HepG2 (cell line): ENCODE measurements at regions not wholly inside any gene's neighbourhood (a gene's known extent, or its start where the extent isn't known, plus 50 kb on each side); places are given as distances from the start of the nearest gene placed in this dataset.

Source experiments
- ATAC-seq: fragments of 200-7000 bp; cut with Tn5 transposase; 3 replicates; pipeline ENCODE4 v1.9.1; 2020; ENCODE audit warnings: mild to moderate bottlenecking, moderate library complexity
- BruUV-seq: library from RNA; stranded (reverse); fragments of 400-500 nt; replicated peaks from 2 replicates; lab custom pipeline; 2021; lab: Mats Ljungman, UMichigan
- CTCF ChIA-PET: fragments of 300-600 bp; formaldehyde crosslinking; extraction: SDS; loops from one replicate; lab custom pipeline; 2021; ENCODE audit warnings: low total read pairs, inconsistent platforms, low intra/inter-chr PET ratio; lab: Yijun Ruan, JAX
- POLR2A ChIA-PET: fragments of 350-600 bp; sonication (Branson Sonifier 250); formaldehyde crosslinking; loops from one replicate; lab custom pipeline; 2020; ENCODE audit warnings: antibody characterized with exemption, inconsistent platforms; lab: Yijun Ruan, JAX
- DNase-seq: peaks from one replicate; pipeline ENCODE4 v3.0.0-alpha.2; 2015; ENCODE audit warnings: low spot score
- FAIRE-seq: peaks from 3 replicates; lab custom pipeline; 2011; peaks lifted over from hg19 to GRCh38; lab: Jason Lieb, UNC
- H2AFZ ChIP-seq: one replicate; pipeline ENCODE4 v1.6.1; 2011; ENCODE audit warnings: low read length, inconsistent platforms
- H3K27ac ChIP-seq: fragments of 300-600 bp; 3 replicates; pipeline ENCODE4 v1.8.0; 2011; ENCODE audit warnings: mixed run types, mild to moderate bottlenecking, mixed read lengths, low read length, inconsistent platforms; ENCODE audit not compliant: insufficient read depth; ENCODE audit errors: extremely low read length
- H3K27me3 ChIP-seq, 2 experiments: fragments of 200-600 bp in 1 of 2; 2 replicates in 1 of 2; 3 replicates in 1 of 2; pipeline versions ENCODE4 v1.6.0 to v1.8.0; 2011; ENCODE audit warnings: low read length in 2 of 2, mild to moderate bottlenecking in 2 of 2, moderate library complexity in 2 of 2, inconsistent platforms in 1 of 2; ENCODE audit not compliant: insufficient read depth in 2 of 2, control insufficient read depth in 1 of 2
- H3K36me3 ChIP-seq, 2 experiments: fragments of 200-600 bp in 1 of 2; replicated peaks in 1 of 2; 2 replicates in 1 of 2; 3 replicates in 1 of 2; pipeline versions ENCODE4 v1.5.1 to v1.8.0; 2011; ENCODE audit warnings: low read length in 2 of 2, inconsistent platforms in 1 of 2; ENCODE audit not compliant: insufficient read depth in 2 of 2, control insufficient read depth in 1 of 2
- H3K4me1 ChIP-seq: 2 replicates; pipeline ENCODE4 v1.5.1; 2012; ENCODE audit warnings: low read length, inconsistent platforms; ENCODE audit not compliant: insufficient read depth
- H3K4me2 ChIP-seq: 2 replicates; pipeline ENCODE4 v1.6.0; 2011; ENCODE audit warnings: low read depth, low read length, inconsistent platforms
- H3K4me3 ChIP-seq, 3 experiments: fragments of 200-600 bp in 1 of 3; sonication (generic), shearing (Covaris generic) in 1 of 3; replicated peaks in 1 of 3; 2 replicates each; pipeline ENCODE4 v1.5.1; 2011 to 2016; ENCODE audit warnings: low read length in 3 of 3, inconsistent platforms in 2 of 3, low read depth in 2 of 3, mild to moderate bottlenecking in 2 of 3, control low read depth in 1 of 3, mixed read lengths in 1 of 3; ENCODE audit not compliant: insufficient read depth in 1 of 3
- H3K79me2 ChIP-seq: one replicate; pipeline ENCODE4 v1.6.1; 2011; ENCODE audit warnings: low read length, inconsistent platforms; ENCODE audit not compliant: insufficient read depth
- H3K9ac ChIP-seq: 2 replicates; pipeline ENCODE4 v1.6.0; 2011; ENCODE audit warnings: mild to moderate bottlenecking, low read depth, low read length, inconsistent platforms; ENCODE audit not compliant: insufficient read depth
- H3K9me3 ChIP-seq: 2 replicates; pipeline ENCODE4 v1.5.1; 2012; ENCODE audit warnings: mild to moderate bottlenecking, low read length
- H4K20me1 ChIP-seq: 2 replicates; pipeline ENCODE4 v1.6.0; 2011; ENCODE audit warnings: inconsistent platforms, mild to moderate bottlenecking, low read length, moderate library complexity; ENCODE audit not compliant: insufficient read depth
- FIP1L1 ChIP-seq: fragments of 200-400 bp; formaldehyde crosslinking; IDR thresholded peaks from 2 replicates; pipeline ENCODE4 v1.6.1; 2018; ENCODE audit warnings: low read depth, mild to moderate bottlenecking, low read length, moderate library complexity, borderline replicate concordance; ENCODE audit not compliant: insufficient read depth
- HDAC2 ChIP-seq: sonication (generic); formaldehyde crosslinking; IDR thresholded peaks from 2 replicates; pipeline ENCODE4 v1.4.0; 2020; ENCODE audit warnings: missing genetic modification reagents
- MAFF ChIP-seq: IDR thresholded peaks from 2 replicates; pipeline ENCODE4 v1.6.1; 2011; ENCODE audit warnings: low read depth, low read length, improper control_type of control experiment
- MAFK ChIP-seq, 2 experiments: IDR thresholded peaks in 1 of 2; conservative IDR thresholded peaks in 1 of 2; 2 replicates each; pipeline ENCODE4 v1.6.1; 2011; ENCODE audit warnings: improper control_type of control experiment in 2 of 2, low read length in 2 of 2
- NFE2L2 ChIP-seq: fragments of 150-350 bp; IDR thresholded peaks from 2 replicates; pipeline ENCODE4 v1.6.1; 2014; ENCODE audit warnings: low read length
- NKX3-1 ChIP-seq: sonication (generic); formaldehyde crosslinking; IDR thresholded peaks from 2 replicates; pipeline ENCODE4 v1.5.0; 2020; ENCODE audit warnings: missing genetic modification reagents
- TSC22D2 ChIP-seq: sonication (generic); formaldehyde crosslinking; IDR thresholded peaks from 2 replicates; pipeline ENCODE4 v1.5.1; 2020; ENCODE audit warnings: missing genetic modification reagents, mild to moderate bottlenecking, borderline replicate concordance
- ZNF367 ChIP-seq: sonication (generic); formaldehyde crosslinking; IDR thresholded peaks from 2 replicates; pipeline ENCODE4 v1.4.0; 2020; ENCODE audit warnings: missing genetic modification reagents, borderline replicate concordance
- ZNF614 ChIP-seq: IDR thresholded peaks from 2 replicates; pipeline ENCODE4 v1.6.1; 2018; ENCODE audit warnings: missing biosample characterization, missing genetic modification reagents, inconsistent platforms, borderline replicate concordance
- ZNF703 ChIP-seq: sonication (generic); formaldehyde crosslinking; IDR thresholded peaks from 2 replicates; pipeline ENCODE4 v1.5.1; 2020; ENCODE audit warnings: missing genetic modification reagents, mild to moderate bottlenecking, moderate library complexity, borderline replicate concordance
- ZSCAN20 ChIP-seq: sonication (generic); formaldehyde crosslinking; IDR thresholded peaks from 2 replicates; pipeline ENCODE4 v1.4.0; 2020; ENCODE audit warnings: missing genetic modification reagents, mild to moderate bottlenecking, borderline replicate concordance
- in situ Hi-C: cut with HindIII; loops from 2 replicates; pipeline ENCODE4 v1.10.0; 2017; ENCODE audit warnings: low pct_unique_long_range_greater_than_20kb; ENCODE audit not compliant: extremely low pct_ligation_motif_present
- intact Hi-C: fragments of 100-400 bp; cut with micrococcal nuclease; formaldehyde crosslinking; loops from one replicate; pipeline ENCODE4 v1.10.0; 2022; ENCODE audit not compliant: unreplicated experiment
- TF ChIP-seq, protein P1 (sequence below): sonication (generic); formaldehyde crosslinking; IDR thresholded peaks from 2 replicates; pipeline ENCODE4 v1.4.0; 2020; ENCODE audit warnings: missing genetic modification reagents, mild to moderate bottlenecking, borderline replicate concordance
- TF ChIP-seq, protein P2 (sequence below): sonication (generic); formaldehyde crosslinking; IDR thresholded peaks from 2 replicates; pipeline ENCODE4 v1.9.0; 2021; ENCODE audit warnings: missing genetic modification reagents, mild to moderate bottlenecking, borderline replicate concordance
- TF ChIP-seq, protein P3 (sequence below): sonication (generic); formaldehyde crosslinking; IDR thresholded peaks from 2 replicates; pipeline ENCODE4 v1.4.0; 2020; ENCODE audit warnings: missing genetic modification reagents, borderline replicate concordance
- TF ChIP-seq, protein P4 (sequence below): sonication (generic); formaldehyde crosslinking; IDR thresholded peaks from 2 replicates; pipeline ENCODE4 v1.5.0; 2020; ENCODE audit warnings: mild to moderate bottlenecking, low read depth, missing genetic modification reagents, borderline replicate concordance
- TF ChIP-seq, protein P5 (sequence below): sonication (generic); formaldehyde crosslinking; conservative IDR thresholded peaks from 2 replicates; pipeline ENCODE4 v1.4.0; 2020; ENCODE audit warnings: missing genetic modification reagents

DNA sequence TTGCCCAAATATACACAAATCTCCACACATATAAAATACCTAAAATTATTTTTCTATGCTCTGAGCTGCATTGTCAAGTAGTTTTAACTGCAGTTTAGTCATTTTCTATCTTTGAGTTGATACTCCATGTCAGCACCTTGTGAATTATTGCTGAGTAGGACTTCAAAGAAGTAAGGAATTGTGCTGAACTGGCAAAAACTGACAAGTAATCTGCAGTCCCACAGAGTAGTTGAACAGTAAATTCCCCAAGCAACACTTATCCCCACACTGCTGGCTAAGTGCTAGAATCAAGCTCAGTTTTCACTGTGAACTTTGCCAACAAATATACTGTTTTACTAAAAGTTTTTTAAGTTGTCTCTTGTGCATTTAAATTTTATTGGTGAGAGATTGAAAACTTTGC lies 141.8 kb upstream of the ST6GAL2 start:
- H3K27ac ChIP-seq, result no peak overlapping the region
- ChIA-PET CTCF (no interaction called here), POLR2A (no interaction called here)
- no peaks in the 10 kb centered on the region for H3K79me2 ChIP-seq
- no peak for ATAC-seq
- H3K36me3 ChIP-seq, result no peaks in the 10 kb centered on the region
- H3K4me1 ChIP-seq, result no peaks in the 10 kb centered on the region
- no TSS peak for BruUV-seq
- H2AFZ ChIP-seq, result no peak overlapping the region
- H3K27me3 ChIP-seq, result no peaks in the 10 kb centered on the region
- H4K20me1 ChIP-seq, result no peaks in the 10 kb centered on the region
- TF ChIP-seq NKX3-1, result no peak
- TF ChIP-seq, protein P1, sequence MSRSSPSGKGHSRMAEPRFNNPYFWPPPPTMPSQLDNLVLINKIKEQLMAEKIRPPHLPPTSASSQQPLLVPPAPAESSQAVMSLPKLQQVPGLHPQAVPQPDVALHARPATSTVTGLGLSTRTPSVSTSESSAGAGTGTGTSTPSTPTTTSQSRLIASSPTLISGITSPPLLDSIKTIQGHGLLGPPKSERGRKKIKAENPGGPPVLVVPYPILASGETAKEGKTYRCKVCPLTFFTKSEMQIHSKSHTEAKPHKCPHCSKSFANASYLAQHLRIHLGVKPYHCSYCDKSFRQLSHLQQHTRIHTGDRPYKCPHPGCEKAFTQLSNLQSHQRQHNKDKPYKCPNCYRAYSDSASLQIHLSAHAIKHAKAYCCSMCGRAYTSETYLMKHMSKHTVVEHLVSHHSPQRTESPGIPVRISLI (CRISPR knock-in tag), result no peak
- TF ChIP-seq, protein P2, sequence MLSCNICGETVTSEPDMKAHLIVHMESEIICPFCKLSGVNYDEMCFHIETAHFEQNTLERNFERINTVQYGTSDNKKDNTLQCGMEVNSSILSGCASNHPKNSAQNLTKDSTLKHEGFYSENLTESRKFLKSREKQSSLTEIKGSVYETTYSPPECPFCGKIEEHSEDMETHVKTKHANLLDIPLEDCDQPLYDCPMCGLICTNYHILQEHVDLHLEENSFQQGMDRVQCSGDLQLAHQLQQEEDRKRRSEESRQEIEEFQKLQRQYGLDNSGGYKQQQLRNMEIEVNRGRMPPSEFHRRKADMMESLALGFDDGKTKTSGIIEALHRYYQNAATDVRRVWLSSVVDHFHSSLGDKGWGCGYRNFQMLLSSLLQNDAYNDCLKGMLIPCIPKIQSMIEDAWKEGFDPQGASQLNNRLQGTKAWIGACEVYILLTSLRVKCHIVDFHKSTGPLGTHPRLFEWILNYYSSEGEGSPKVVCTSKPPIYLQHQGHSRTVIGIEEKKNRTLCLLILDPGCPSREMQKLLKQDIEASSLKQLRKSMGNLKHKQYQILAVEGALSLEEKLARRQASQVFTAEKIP (CRISPR knock-in tag), result no peak
- no peak for TF ChIP-seq ZNF614 (CRISPR knock-in tag)
- no peak for TF ChIP-seq NFE2L2
- TF ChIP-seq FIP1L1, result no peak
- TF ChIP-seq, protein P3, sequence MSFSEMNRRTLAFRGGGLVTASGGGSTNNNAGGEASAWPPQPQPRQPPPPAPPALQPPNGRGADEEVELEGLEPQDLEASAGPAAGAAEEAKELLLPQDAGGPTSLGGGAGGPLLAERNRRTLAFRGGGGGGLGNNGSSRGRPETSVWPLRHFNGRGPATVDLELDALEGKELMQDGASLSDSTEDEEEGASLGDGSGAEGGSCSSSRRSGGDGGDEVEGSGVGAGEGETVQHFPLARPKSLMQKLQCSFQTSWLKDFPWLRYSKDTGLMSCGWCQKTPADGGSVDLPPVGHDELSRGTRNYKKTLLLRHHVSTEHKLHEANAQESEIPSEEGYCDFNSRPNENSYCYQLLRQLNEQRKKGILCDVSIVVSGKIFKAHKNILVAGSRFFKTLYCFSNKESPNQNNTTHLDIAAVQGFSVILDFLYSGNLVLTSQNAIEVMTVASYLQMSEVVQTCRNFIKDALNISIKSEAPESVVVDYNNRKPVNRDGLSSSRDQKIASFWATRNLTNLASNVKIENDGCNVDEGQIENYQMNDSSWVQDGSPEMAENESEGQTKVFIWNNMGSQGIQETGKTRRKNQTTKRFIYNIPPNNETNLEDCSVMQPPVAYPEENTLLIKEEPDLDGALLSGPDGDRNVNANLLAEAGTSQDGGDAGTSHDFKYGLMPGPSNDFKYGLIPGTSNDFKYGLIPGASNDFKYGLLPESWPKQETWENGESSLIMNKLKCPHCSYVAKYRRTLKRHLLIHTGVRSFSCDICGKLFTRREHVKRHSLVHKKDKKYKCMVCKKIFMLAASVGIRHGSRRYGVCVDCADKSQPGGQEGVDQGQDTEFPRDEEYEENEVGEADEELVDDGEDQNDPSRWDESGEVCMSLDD (CRISPR knock-in tag), result no peak
- peak; percentile 93 to 95 for TF ChIP-seq MAFK (conservative IDR thresholded peaks at IDR 0.05 in 1 of 2, IDR thresholded peaks at IDR 0.05 in 1 of 2; ENCODE audit: low read length in 2 of 2)
- no peak for TF ChIP-seq ZNF703 (CRISPR knock-in tag)
- TF ChIP-seq, protein P4, sequence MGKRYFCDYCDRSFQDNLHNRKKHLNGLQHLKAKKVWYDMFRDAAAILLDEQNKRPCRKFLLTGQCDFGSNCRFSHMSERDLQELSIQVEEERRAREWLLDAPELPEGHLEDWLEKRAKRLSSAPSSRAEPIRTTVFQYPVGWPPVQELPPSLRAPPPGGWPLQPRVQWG (CRISPR knock-in tag), result no peak
- TF ChIP-seq ZNF367 (CRISPR knock-in tag), result no peak
- TF ChIP-seq HDAC2 (CRISPR knock-in tag), result no peak
- TF ChIP-seq, protein P5, sequence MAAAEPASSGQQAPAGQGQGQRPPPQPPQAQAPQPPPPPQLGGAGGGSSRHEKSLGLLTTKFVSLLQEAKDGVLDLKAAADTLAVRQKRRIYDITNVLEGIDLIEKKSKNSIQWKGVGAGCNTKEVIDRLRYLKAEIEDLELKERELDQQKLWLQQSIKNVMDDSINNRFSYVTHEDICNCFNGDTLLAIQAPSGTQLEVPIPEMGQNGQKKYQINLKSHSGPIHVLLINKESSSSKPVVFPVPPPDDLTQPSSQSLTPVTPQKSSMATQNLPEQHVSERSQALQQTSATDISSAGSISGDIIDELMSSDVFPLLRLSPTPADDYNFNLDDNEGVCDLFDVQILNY (CRISPR knock-in tag), result no peak
- TF ChIP-seq ZSCAN20 (CRISPR knock-in tag), result no peak
- peak; percentile 95 for TF ChIP-seq MAFF
- TF ChIP-seq TSC22D2 (CRISPR knock-in tag), result no peak
- no peak for DNase-seq
- H3K4me3 ChIP-seq, result no peak overlapping the region
- intact Hi-C loops, result no loop called here
- peaks cover 20% of the 10 kb centered on the region; the same call in 1 of the 2 replicates for H3K9me3 ChIP-seq
- in situ Hi-C loops, result no loop called here
- no peak overlapping the region for H3K9ac ChIP-seq
- FAIRE-seq, result no peak
- no peak overlapping the region for H3K4me2 ChIP-seq
